Neutrophil (primary cell): ENCODE measurements at regions not wholly inside any gene's neighbourhood (a gene's known extent, or its start where the extent isn't known, plus 50 kb on each side); places are given as distances from the start of the nearest gene placed in this dataset.

Source experiments
- H3K27ac ChIP-seq: fragments of 200-600 bp; sonication (generic); 2 replicates; pipeline ENCODE4 v1.5.1; 2016; ENCODE audit warnings: mild to moderate bottlenecking, moderate library complexity
- H3K27me3 ChIP-seq: fragments of 200-600 bp; sonication (generic); 2 replicates; pipeline ENCODE4 v1.6.0; 2016; ENCODE audit warnings: mild to moderate bottlenecking
- H3K36me3 ChIP-seq: fragments of 200-600 bp; sonication (generic); 2 replicates; pipeline ENCODE4 v1.5.1; 2017
- H3K4me1 ChIP-seq, 2 experiments: fragments of 200-600 bp in 1 of 2; sonication (generic) in 1 of 2; 1 replicate in 1 of 2; 2 replicates in 1 of 2; pipeline versions ENCODE4 v1.5.1 to v1.6.1; 2013 to 2016; ENCODE audit warnings: low read depth in 1 of 2, low read length in 1 of 2, mild to moderate bottlenecking in 1 of 2, moderate library complexity in 1 of 2; ENCODE audit not compliant: control insufficient read depth in 1 of 2, insufficient read depth in 1 of 2
- H3K4me3 ChIP-seq, 2 experiments: fragments of 200-600 bp in 1 of 2; sonication (generic) in 1 of 2; 1 replicate in 1 of 2; 2 replicates in 1 of 2; pipeline ENCODE4 v1.5.1; 2013 to 2016; ENCODE audit warnings: low read depth in 1 of 2, low read length in 1 of 2, mild to moderate bottlenecking in 1 of 2, moderate library complexity in 1 of 2
- H3K9me3 ChIP-seq: fragments of 200-600 bp; sonication (generic); 2 replicates; pipeline ENCODE4 v1.5.1; 2016
- TF ChIP-seq, protein P1 (sequence below): fragments of 200-600 bp; sonication (generic); IDR thresholded peaks from 2 replicates; pipeline ENCODE4 v1.5.1; 2016; ENCODE audit warnings: antibody characterized with exemption

- H3K9me3 ChIP-seq: no peaks in the 10 kb centered on the region
- H3K4me1 ChIP-seq: peaks cover 93% of the 10 kb centered on the region in 2 experiments
- H3K4me3 ChIP-seq: peak overlapping the region; percentile 5 to 34
- no peaks in the 10 kb centered on the region for H3K36me3 ChIP-seq
- peak overlapping the region; percentile 97 for H3K27ac ChIP-seq
- H3K27me3 ChIP-seq: no peaks in the 10 kb centered on the region
- TF ChIP-seq, protein P1, sequence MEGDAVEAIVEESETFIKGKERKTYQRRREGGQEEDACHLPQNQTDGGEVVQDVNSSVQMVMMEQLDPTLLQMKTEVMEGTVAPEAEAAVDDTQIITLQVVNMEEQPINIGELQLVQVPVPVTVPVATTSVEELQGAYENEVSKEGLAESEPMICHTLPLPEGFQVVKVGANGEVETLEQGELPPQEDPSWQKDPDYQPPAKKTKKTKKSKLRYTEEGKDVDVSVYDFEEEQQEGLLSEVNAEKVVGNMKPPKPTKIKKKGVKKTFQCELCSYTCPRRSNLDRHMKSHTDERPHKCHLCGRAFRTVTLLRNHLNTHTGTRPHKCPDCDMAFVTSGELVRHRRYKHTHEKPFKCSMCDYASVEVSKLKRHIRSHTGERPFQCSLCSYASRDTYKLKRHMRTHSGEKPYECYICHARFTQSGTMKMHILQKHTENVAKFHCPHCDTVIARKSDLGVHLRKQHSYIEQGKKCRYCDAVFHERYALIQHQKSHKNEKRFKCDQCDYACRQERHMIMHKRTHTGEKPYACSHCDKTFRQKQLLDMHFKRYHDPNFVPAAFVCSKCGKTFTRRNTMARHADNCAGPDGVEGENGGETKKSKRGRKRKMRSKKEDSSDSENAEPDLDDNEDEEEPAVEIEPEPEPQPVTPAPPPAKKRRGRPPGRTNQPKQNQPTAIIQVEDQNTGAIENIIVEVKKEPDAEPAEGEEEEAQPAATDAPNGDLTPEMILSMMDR: no peak
Measured at GRCh38 chr7:50217821-50218281, 86.7 kb upstream of the IKZF1 start.

GRCh38 chr7:50217401-50217800 is 87.1 kb upstream of the IKZF1 start:
- TF ChIP-seq, protein P1: no peak
- no peaks in the 10 kb centered on the region for H3K9me3 ChIP-seq
- peak overlapping the region; percentile 97 for H3K27ac ChIP-seq
- H3K4me3 ChIP-seq: peak overlapping the region; percentile 5 to 34
- H3K36me3 ChIP-seq: no peaks in the 10 kb centered on the region
- peaks cover 98% of the 10 kb centered on the region in 2 experiments for H3K4me1 ChIP-seq
- no peaks in the 10 kb centered on the region for H3K27me3 ChIP-seq

DNA sequence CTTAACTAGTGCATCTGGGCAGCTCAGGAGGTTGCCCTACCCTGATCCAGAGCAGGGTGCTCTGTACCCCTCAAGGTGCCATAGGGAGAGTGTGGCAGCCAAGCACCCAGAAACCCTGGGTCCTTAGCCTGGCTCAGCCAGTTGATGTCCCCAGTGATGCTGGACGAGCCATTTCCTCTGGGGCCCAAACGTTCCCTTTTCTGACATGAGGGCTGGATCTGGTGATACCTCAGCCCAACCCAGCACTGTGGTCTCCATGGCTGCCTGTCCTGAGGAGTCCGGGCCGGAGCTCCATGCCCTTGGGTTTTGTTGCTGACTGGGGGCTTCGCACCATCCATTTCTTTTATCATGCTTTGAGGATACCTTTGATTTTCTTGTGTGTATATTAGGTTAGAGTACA is 87.9 kb upstream of the IKZF1 start:
- Histone ChIP-seq H3K36me3 (no peaks in the 10 kb centered on the region), H3K4me3 (peak overlapping the region in 1 of 2 experiments; percentile 34), H3K27me3 (no peaks in the 10 kb centered on the region), H3K4me1 (peaks cover 100% of the 10 kb centered on the region in 2 experiments), H3K9me3 (no peaks in the 10 kb centered on the region), H3K27ac (peak overlapping the region; percentile 97)
- TF ChIP-seq, protein P1: no peak

- TF ChIP-seq, protein P1: no peak
- no peaks in the 10 kb centered on the region for H3K9me3 ChIP-seq
- peaks cover 100% of the 10 kb centered on the region in 2 experiments for H3K4me1 ChIP-seq
- no peaks in the 10 kb centered on the region for H3K36me3 ChIP-seq
- peak overlapping the region; percentile 97 for H3K27ac ChIP-seq
- no peak overlapping the region for H3K4me3 ChIP-seq
- no peaks in the 10 kb centered on the region for H3K27me3 ChIP-seq
Measured at GRCh38 chr7:50214771-50215170, 89.7 kb upstream of the IKZF1 start.

GRCh38 chr7:50214126-50214670 is 90.3 kb upstream of the IKZF1 start:
- Histone ChIP-seq H3K27ac (peak overlapping the region; percentile 97), H3K36me3 (no peaks in the 10 kb centered on the region), H3K4me1 (peaks cover 100% of the 10 kb centered on the region in 2 experiments), H3K4me3 (peak overlapping the region; percentile 0 to 4), H3K9me3 (no peaks in the 10 kb centered on the region), H3K27me3 (no peaks in the 10 kb centered on the region)
- TF ChIP-seq, protein P1: no peak
